IMR-90 (cell line): ENCODE measurements at regions not wholly inside any gene's neighbourhood (a gene's known extent, or its start where the extent isn't known, plus 50 kb on each side); places are given as distances from the start of the nearest gene placed in this dataset.

Experiments used
- ATAC-seq: fragments of 200-7000 bp; cut with Tn5 transposase; 2 replicates; pipeline ENCODE4 v1.9.1; 2020; ENCODE audit warnings: low read depth, mild to moderate bottlenecking, moderate library complexity
- BruUV-seq: library from RNA; stranded (reverse); fragments of 400-500 nt; replicated peaks from 2 replicates; lab custom pipeline; 2021; lab: Mats Ljungman, UMichigan
- CTCF ChIA-PET: fragments of 300-600 bp; formaldehyde crosslinking; extraction: SDS; loops from one replicate; lab custom pipeline; 2021; ENCODE audit warnings: antibody characterized with exemption; lab: Yijun Ruan, JAX
- POLR2A ChIA-PET: fragments of 300-600 bp; sonication (Branson Sonifier 250); formaldehyde crosslinking; loops from one replicate; lab custom pipeline; 2022; ENCODE audit warnings: antibody characterized with exemption; ENCODE audit not compliant: unreplicated experiment; lab: Charles Lee
- DNase-seq: peaks from one replicate; pipeline ENCODE4 v3.0.0; 2013
- H2AFZ ChIP-seq: replicated peaks from 2 replicates; pipeline ENCODE3; 2013; ENCODE audit warnings: low read length, mild to moderate bottlenecking; ENCODE audit not compliant: poor library complexity
- H2AK5ac ChIP-seq: 2 replicates; pipeline ENCODE4 v1.6.1; 2013; ENCODE audit warnings: low read depth, low read length, inconsistent platforms
- H2AK9ac ChIP-seq: replicated peaks from 2 replicates; pipeline ENCODE3; 2013; ENCODE audit warnings: mild to moderate bottlenecking, low read depth, low read length, moderate library complexity; ENCODE audit not compliant: poor library complexity
- H2BK120ac ChIP-seq: 2 replicates; pipeline ENCODE4 v1.6.1; 2013; ENCODE audit warnings: low read depth, low read length, inconsistent platforms
- H2BK15ac ChIP-seq: 3 replicates; pipeline ENCODE4 v1.6.1; 2013; ENCODE audit warnings: low read depth, low read length, inconsistent platforms
- H2BK20ac ChIP-seq: 2 replicates; pipeline ENCODE4 v1.6.1; 2013; ENCODE audit warnings: low read depth, mild to moderate bottlenecking, inconsistent platforms, low read length, moderate library complexity
- H2BK5ac ChIP-seq: 2 replicates; pipeline ENCODE4 v1.6.1; 2013; ENCODE audit warnings: mild to moderate bottlenecking, low read depth, low read length, inconsistent platforms; ENCODE audit not compliant: poor library complexity, severe bottlenecking
- H3K14ac ChIP-seq: replicated peaks from 2 replicates; pipeline ENCODE4 v1.6.1; 2013; ENCODE audit warnings: low read depth, low read length, inconsistent platforms
- H3K18ac ChIP-seq: 2 replicates; pipeline ENCODE4 v1.6.1; 2013; ENCODE audit warnings: low read depth, low read length, control low read depth
- H3K23ac ChIP-seq: 2 replicates; pipeline ENCODE4 v1.6.1; 2013; ENCODE audit warnings: low read depth, low read length, inconsistent platforms
- H3K27ac ChIP-seq: 2 replicates; pipeline ENCODE4 v1.5.1; 2013; ENCODE audit warnings: mild to moderate bottlenecking, control low read depth, low read length; ENCODE audit not compliant: insufficient read depth
- H3K27me3 ChIP-seq: 2 replicates; pipeline ENCODE4 v1.6.1; 2013; ENCODE audit warnings: low read length; ENCODE audit not compliant: control insufficient read depth, insufficient read depth
- H3K36me3 ChIP-seq: 2 replicates; pipeline ENCODE4 v1.6.1; 2013; ENCODE audit warnings: low read length, mixed read lengths; ENCODE audit not compliant: control insufficient read depth, insufficient read depth
- H3K4ac ChIP-seq: 2 replicates; pipeline ENCODE4 v1.6.1; 2013; ENCODE audit warnings: low read depth, low read length, inconsistent platforms
- H3K4me1 ChIP-seq: 2 replicates; pipeline ENCODE4 v1.6.1; 2013; ENCODE audit warnings: low read length, mixed read lengths; ENCODE audit not compliant: control insufficient read depth, insufficient read depth
- H3K4me2 ChIP-seq: 2 replicates; pipeline ENCODE4 v1.6.1; 2013; ENCODE audit warnings: low read depth, mild to moderate bottlenecking, control low read depth, low read length, moderate library complexity
- H3K4me3 ChIP-seq: 2 replicates; pipeline ENCODE4 v1.5.1; 2013; ENCODE audit warnings: low read depth, mild to moderate bottlenecking, control low read depth, low read length, moderate library complexity; ENCODE audit not compliant: insufficient read depth
- H3K56ac ChIP-seq: 2 replicates; pipeline ENCODE4 v1.6.1; 2013; ENCODE audit warnings: low read length, inconsistent platforms; ENCODE audit not compliant: insufficient read depth; ENCODE audit errors: extremely low read depth
- H3K79me1 ChIP-seq, 2 experiments: 2 replicates each; pipeline ENCODE4 v1.6.1; 2013; ENCODE audit warnings: low read length in 2 of 2, inconsistent platforms in 1 of 2, low read depth in 1 of 2
- H3K9ac ChIP-seq: 2 replicates; pipeline ENCODE4 v1.6.1; 2013; ENCODE audit warnings: low read depth, low read length, control low read depth
- H3K9me1 ChIP-seq: 2 replicates; pipeline ENCODE4 v1.6.1; 2013; ENCODE audit warnings: low read length, inconsistent platforms; ENCODE audit not compliant: insufficient read depth
- H3K9me3 ChIP-seq: 2 replicates; pipeline ENCODE4 v1.6.1; 2013; ENCODE audit warnings: low read length; ENCODE audit not compliant: control insufficient read depth, insufficient read depth
- H4K20me1 ChIP-seq: 2 replicates; pipeline ENCODE4 v1.6.1; 2013; ENCODE audit warnings: low read length, inconsistent platforms; ENCODE audit not compliant: insufficient read depth
- H4K5ac ChIP-seq: 2 replicates; pipeline ENCODE4 v1.6.1; 2013; ENCODE audit warnings: mild to moderate bottlenecking, low read depth, low read length, control low read depth
- H4K8ac ChIP-seq, 2 experiments: 2 replicates each; pipeline ENCODE4 v1.6.1; 2013; ENCODE audit warnings: low read depth in 2 of 2, low read length in 2 of 2, control low read depth in 1 of 2, inconsistent platforms in 1 of 2
- H4K91ac ChIP-seq: 2 replicates; pipeline ENCODE4 v1.6.1; 2013; ENCODE audit warnings: low read depth, low read length, inconsistent platforms; ENCODE audit not compliant: insufficient read depth
- CHD1 ChIP-seq: IDR thresholded peaks from 2 replicates; pipeline ENCODE4 v1.6.1; 2012; ENCODE audit warnings: low read depth, low read length, improper control_type of control experiment
- FOS ChIP-seq: fragments of 150-350 bp; IDR thresholded peaks from 2 replicates; pipeline ENCODE4 v1.6.1; 2016; ENCODE audit warnings: low read depth, low read length
- MAZ ChIP-seq: IDR thresholded peaks from 2 replicates; pipeline ENCODE4 v1.6.1; 2012; ENCODE audit warnings: low read depth, mild to moderate bottlenecking, low read length, improper control_type of control experiment, moderate library complexity, borderline replicate concordance
- NFE2L2 ChIP-seq: fragments of 150-350 bp; IDR thresholded peaks from 2 replicates; pipeline ENCODE4 v1.6.1; 2016; ENCODE audit warnings: low read depth, mild to moderate bottlenecking, low read length
- WGBS, 2 experiments: methylation state at CpG; one replicate each; pipeline versions ENCODE4 v1.1.5 to v1.1.7; 2013; ENCODE audit warnings: missing lambda C conversion rate in 2 of 2; ENCODE audit not compliant: insufficient read length in 1 of 2; ENCODE audit errors: extremely low coverage in 2 of 2; 5-methylcytosine and 5-hydroxymethylcytosine counted together
- dilution Hi-C: fragments of 300-500 bp; cut with HindIII; formaldehyde crosslinking; loops from one replicate; pipeline ENCODE4 v1.14.3; 2018; ENCODE audit warnings: low sequenced_read_pairs; ENCODE audit not compliant: unreplicated experiment
- in situ Hi-C: fragments of 300-500 bp; cut with MboI; formaldehyde crosslinking; loops from 3 replicates; pipeline ENCODE4 v1.14.3; 2019; ENCODE audit warnings: low sequenced_read_pairs, inconsistent platforms, mixed read lengths
- intact Hi-C: fragments of 100-400 bp; cut with micrococcal nuclease; formaldehyde crosslinking; loops from 2 replicates; pipeline ENCODE4 v1.10.0; 2022

- H2AK9ac ChIP-seq = no peak overlapping the region
- no peak overlapping the region for H3K9ac ChIP-seq
- H4K8ac ChIP-seq = no peak overlapping the region
- no peak overlapping the region for H3K18ac ChIP-seq
- no peak overlapping the region for H2AFZ ChIP-seq
- TF ChIP-seq CHD1 (no peak), NFE2L2 (no peak), FOS (no peak), MAZ (no peak)
- H3K9me1 ChIP-seq = no peaks in the 10 kb centered on the region
- no peak overlapping the region for H2AK5ac ChIP-seq
- peaks cover 2% of the 10 kb centered on the region; the same call in 1 of the 2 replicates for H3K9me3 ChIP-seq
- 38% methylated on average over 1 of the region's 2 CpGs; no CpG with 5 or more reads in 1 of the 2 experiments for WGBS, 2 experiments
- ATAC-seq (no peak), DNase-seq (no peak)
- H3K4ac ChIP-seq = no peak overlapping the region
- POLR2A ChIA-PET = no interaction called here
- H3K27ac ChIP-seq = no peak overlapping the region
- H3K56ac ChIP-seq = no peak overlapping the region
- H4K91ac ChIP-seq = no peak overlapping the region
- no peaks in the 10 kb centered on the region for H3K4me1 ChIP-seq
- CTCF ChIA-PET = no interaction called here
- H2BK120ac ChIP-seq = no peak overlapping the region
- in situ Hi-C loops = no loop called here
- intact Hi-C loops = no loop called here
- H2BK20ac ChIP-seq = no peak overlapping the region
- dilution Hi-C loops = no loop called here
- H3K4me2 ChIP-seq = no peak overlapping the region
- no peak overlapping the region for H4K5ac ChIP-seq
- no peaks in the 10 kb centered on the region for H4K20me1 ChIP-seq
- BruUV-seq = no TSS peak
- H3K27me3 ChIP-seq = no peaks in the 10 kb centered on the region
- no peak overlapping the region for H3K4me3 ChIP-seq
- no peak overlapping the region for H2BK15ac ChIP-seq
- no peak overlapping the region for H3K23ac ChIP-seq
- H3K14ac ChIP-seq = no peak overlapping the region
- H3K36me3 ChIP-seq = no peaks in the 10 kb centered on the region
- H3K79me1 ChIP-seq = no peaks in the 10 kb centered on the region
- no peak overlapping the region for H2BK5ac ChIP-seq
Measured at GRCh38 chr3:95394286-95394685, 1331.4 kb downstream of the NSUN3 start.
